ENCODE measurements at regions not wholly inside any gene's neighbourhood (a gene's known extent, or its start where the extent isn't known, plus 50 kb on each side); places are given as distances from the start of the nearest gene placed in this dataset.

DNA sequence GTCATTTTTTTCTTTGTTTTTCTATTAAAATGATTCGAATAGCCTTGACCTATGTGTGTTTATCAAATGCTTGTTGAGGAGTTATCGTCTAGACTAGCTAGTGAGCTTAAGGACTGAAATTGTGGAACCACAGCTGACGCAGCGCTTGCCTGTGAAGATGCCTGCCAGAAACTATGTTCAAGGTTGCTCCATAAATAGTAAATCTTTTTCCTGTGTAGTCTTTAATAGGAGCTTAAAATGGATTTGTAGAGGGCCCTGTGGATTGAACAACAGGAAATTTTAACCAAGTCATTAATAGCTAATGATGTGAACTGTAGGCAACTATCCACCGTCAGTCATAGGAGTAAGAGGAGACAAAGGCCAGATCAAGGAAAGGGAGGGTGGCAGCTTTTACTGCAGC is 145.1 kb downstream of the GNAI1 start:
- H3K79me2 ChIP-seq (ENCODE audit: insufficient read depth, low read length) = no peaks in the 10 kb centered on the region
- no peaks in the 10 kb centered on the region for H3K9me2 ChIP-seq (ENCODE audit: low read depth, low read length)
- no peak overlapping the region for H3K27ac ChIP-seq (ENCODE audit: low read depth, low read length, poor library complexity, severe bottlenecking)
- H3K36me3 ChIP-seq (ENCODE audit: insufficient read depth, low read length) = no peaks in the 10 kb centered on the region
- H3K4me2 ChIP-seq (ENCODE audit: low read length) = no peak overlapping the region
- no peaks in the 10 kb centered on the region for H3K4me1 ChIP-seq (ENCODE audit: insufficient read depth, low read length, severe bottlenecking)
- no peak for TF ChIP-seq EZH2 (IDR thresholded peaks at IDR 0.05; ENCODE audit: borderline replicate concordance, low read length)
- TF ChIP-seq, protein P1, sequence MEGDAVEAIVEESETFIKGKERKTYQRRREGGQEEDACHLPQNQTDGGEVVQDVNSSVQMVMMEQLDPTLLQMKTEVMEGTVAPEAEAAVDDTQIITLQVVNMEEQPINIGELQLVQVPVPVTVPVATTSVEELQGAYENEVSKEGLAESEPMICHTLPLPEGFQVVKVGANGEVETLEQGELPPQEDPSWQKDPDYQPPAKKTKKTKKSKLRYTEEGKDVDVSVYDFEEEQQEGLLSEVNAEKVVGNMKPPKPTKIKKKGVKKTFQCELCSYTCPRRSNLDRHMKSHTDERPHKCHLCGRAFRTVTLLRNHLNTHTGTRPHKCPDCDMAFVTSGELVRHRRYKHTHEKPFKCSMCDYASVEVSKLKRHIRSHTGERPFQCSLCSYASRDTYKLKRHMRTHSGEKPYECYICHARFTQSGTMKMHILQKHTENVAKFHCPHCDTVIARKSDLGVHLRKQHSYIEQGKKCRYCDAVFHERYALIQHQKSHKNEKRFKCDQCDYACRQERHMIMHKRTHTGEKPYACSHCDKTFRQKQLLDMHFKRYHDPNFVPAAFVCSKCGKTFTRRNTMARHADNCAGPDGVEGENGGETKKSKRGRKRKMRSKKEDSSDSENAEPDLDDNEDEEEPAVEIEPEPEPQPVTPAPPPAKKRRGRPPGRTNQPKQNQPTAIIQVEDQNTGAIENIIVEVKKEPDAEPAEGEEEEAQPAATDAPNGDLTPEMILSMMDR (IDR thresholded peaks at IDR 0.05; ENCODE audit: low read length) = no peak
- H3K9me3 ChIP-seq (ENCODE audit: low read length) = no peaks in the 10 kb centered on the region
- no peak overlapping the region for H3K4me3 ChIP-seq (ENCODE audit: low read depth, low read length, poor library complexity, severe bottlenecking)
- H3K27me3 ChIP-seq (ENCODE audit: insufficient read depth, low read length) = no peaks in the 10 kb centered on the region
- no peaks in the 10 kb centered on the region for H4K20me1 ChIP-seq (ENCODE audit: insufficient read depth, low read length)
- H2AFZ ChIP-seq (ENCODE audit: low read length) = no peak overlapping the region
- no peak overlapping the region for H3K9ac ChIP-seq (ENCODE audit: low read length)
- no peaks in the 10 kb centered on the region for H3F3A ChIP-seq (ENCODE audit: insufficient read depth, low read length)

DNA sequence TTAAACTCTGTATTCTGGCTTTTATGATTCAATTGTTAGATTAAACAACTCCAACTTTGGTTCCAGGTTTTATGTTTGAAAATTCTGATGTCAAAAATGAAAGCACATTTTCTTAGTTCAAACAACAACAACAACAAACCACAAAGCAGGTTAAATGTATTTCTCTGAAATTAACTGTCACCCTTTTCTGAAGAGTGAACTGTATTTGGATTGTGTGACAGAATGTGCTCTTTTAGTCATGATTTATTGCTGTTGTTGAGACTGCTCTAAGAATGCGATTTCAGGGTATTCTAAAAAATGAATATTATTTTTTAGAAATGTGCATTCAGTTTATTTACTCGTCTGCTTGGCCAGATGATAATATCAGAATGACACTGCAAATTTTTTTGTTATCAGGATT is 144.1 kb downstream of the GNAI1 start:
- Histone ChIP-seq H3K9ac (ENCODE audit: low read length) (no peak overlapping the region), H2AFZ (ENCODE audit: low read length) (no peak overlapping the region), H3K4me3 (ENCODE audit: low read depth, low read length, poor library complexity, severe bottlenecking) (no peak overlapping the region), H3K4me1 (ENCODE audit: insufficient read depth, low read length, severe bottlenecking) (no peaks in the 10 kb centered on the region), H3F3A (ENCODE audit: insufficient read depth, low read length) (no peaks in the 10 kb centered on the region), H3K27ac (ENCODE audit: low read depth, low read length, poor library complexity, severe bottlenecking) (no peak overlapping the region), H4K20me1 (ENCODE audit: insufficient read depth, low read length) (no peaks in the 10 kb centered on the region), H3K9me3 (ENCODE audit: low read length) (no peaks in the 10 kb centered on the region), H3K4me2 (ENCODE audit: low read length) (no peak overlapping the region), H3K9me2 (ENCODE audit: low read depth, low read length) (no peaks in the 10 kb centered on the region), H3K79me2 (ENCODE audit: insufficient read depth, low read length) (no peaks in the 10 kb centered on the region), H3K36me3 (ENCODE audit: insufficient read depth, low read length) (no peaks in the 10 kb centered on the region), H3K27me3 (ENCODE audit: insufficient read depth, low read length) (no peaks in the 10 kb centered on the region)
- TF ChIP-seq, protein P1 (IDR thresholded peaks at IDR 0.05; ENCODE audit: low read length) = no peak
- TF ChIP-seq EZH2 (IDR thresholded peaks at IDR 0.05; ENCODE audit: borderline replicate concordance, low read length) = no peak

DNA sequence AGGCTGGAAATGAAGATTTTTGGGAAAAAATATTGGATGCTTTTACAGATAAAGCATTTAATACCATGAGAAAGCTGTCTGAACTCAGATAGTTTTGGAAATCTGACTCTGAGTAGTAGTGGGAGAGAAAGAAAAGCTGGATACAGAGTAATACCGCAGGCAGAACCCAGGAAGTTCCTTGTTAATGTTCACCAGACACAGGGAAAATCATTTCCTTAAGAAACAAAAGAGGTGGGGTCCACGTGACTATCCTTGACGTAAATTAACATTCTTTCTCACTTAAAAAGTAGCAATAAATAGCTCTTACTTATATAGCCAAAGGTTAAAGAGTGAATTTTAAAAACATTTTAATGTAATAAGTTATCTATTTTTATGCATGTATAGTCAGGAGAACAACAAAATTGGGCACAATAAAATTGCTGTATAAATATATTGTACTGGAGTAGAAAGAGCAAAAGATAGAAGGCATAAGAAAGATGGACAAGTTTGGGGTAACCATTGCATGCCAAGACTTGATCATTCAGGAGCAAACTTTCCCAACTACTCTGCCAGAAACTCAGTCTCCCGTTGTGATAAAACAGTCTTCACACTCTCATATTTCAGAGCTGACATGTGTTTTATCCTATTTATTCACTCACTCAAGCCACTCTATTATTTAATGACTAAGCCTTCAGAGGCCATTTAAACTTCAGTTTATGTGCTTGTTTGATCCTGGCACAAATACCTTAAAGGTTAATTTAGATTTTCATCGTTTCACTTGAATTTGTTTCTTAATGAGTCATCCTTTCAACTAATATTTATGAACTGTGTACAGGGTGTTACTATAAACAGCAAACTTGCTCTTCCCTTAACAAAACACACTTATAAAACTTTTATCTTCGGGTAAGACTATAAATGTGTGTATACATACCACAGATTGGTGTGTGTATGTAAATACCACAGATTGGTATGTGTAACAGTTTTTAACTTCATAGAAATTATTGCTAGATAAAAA is 143.1 kb downstream of the GNAI1 start:
- no peak overlapping the region for H3K4me2 ChIP-seq (ENCODE audit: low read length)
- H3K79me2 ChIP-seq (ENCODE audit: insufficient read depth, low read length) = no peaks in the 10 kb centered on the region
- no peak overlapping the region for H3K27ac ChIP-seq (ENCODE audit: low read depth, low read length, poor library complexity, severe bottlenecking)
- H3K36me3 ChIP-seq (ENCODE audit: insufficient read depth, low read length) = no peaks in the 10 kb centered on the region
- TF ChIP-seq, protein P1 (IDR thresholded peaks at IDR 0.05; ENCODE audit: low read length) = no peak
- no peak for TF ChIP-seq EZH2 (IDR thresholded peaks at IDR 0.05; ENCODE audit: borderline replicate concordance, low read length)
- H4K20me1 ChIP-seq (ENCODE audit: insufficient read depth, low read length) = no peaks in the 10 kb centered on the region
- no peaks in the 10 kb centered on the region for H3F3A ChIP-seq (ENCODE audit: insufficient read depth, low read length)
- no peaks in the 10 kb centered on the region for H3K4me1 ChIP-seq (ENCODE audit: insufficient read depth, low read length, severe bottlenecking)
- no peaks in the 10 kb centered on the region for H3K27me3 ChIP-seq (ENCODE audit: insufficient read depth, low read length)
- H3K9me3 ChIP-seq (ENCODE audit: low read length) = no peaks in the 10 kb centered on the region
- H3K4me3 ChIP-seq (ENCODE audit: low read depth, low read length, poor library complexity, severe bottlenecking) = no peak overlapping the region
- no peak overlapping the region for H3K9ac ChIP-seq (ENCODE audit: low read length)
- H3K9me2 ChIP-seq (ENCODE audit: low read depth, low read length) = no peaks in the 10 kb centered on the region
- H2AFZ ChIP-seq (ENCODE audit: low read length) = no peak overlapping the region
